ENCODE measurements at regions not wholly inside any gene's neighbourhood (a gene's known extent, or its start where the extent isn't known, plus 50 kb on each side); places are given as distances from the start of the nearest gene placed in this dataset.

GRCh38 chr12:38154096-38155019 is 162.2 kb upstream of the ALG10B start:
- in situ Hi-C loops (cut with HindIII; ENCODE audit: low sequenced_read_pairs): no loop called here
- no peak for DNase-seq (ENCODE audit: low read depth)

GRCh38 chr12:38155020-38155395 is 161.6 kb upstream of the ALG10B start:
- in situ Hi-C loops (cut with HindIII; ENCODE audit: low sequenced_read_pairs): no loop called here

More at GRCh38 chr12:38154096-38155019, 162.2 kb upstream of the ALG10B start:
- TF ChIP-seq CTCF (IDR thresholded peaks at IDR 0.05; ENCODE audit: low read depth, low read length, missing control alignments): no peak
- no peak overlapping the region for H3K4me3 ChIP-seq (ENCODE audit: low read depth, low read length)

GRCh38 chr12:38155526-38156496 is 160.8 kb upstream of the ALG10B start:
- in situ Hi-C loops (cut with HindIII; ENCODE audit: low sequenced_read_pairs): no loop called here
- DNase-seq (ENCODE audit: low read depth): no peak
- H3K4me3 ChIP-seq (ENCODE audit: low read depth, low read length): no peak overlapping the region
- TF ChIP-seq CTCF (IDR thresholded peaks at IDR 0.05; ENCODE audit: low read depth, low read length, missing control alignments): no peak

More at GRCh38 chr12:38155020-38155395, 161.6 kb upstream of the ALG10B start:
- no peak for TF ChIP-seq CTCF (IDR thresholded peaks at IDR 0.05; ENCODE audit: low read depth, low read length, missing control alignments)
- DNase-seq (ENCODE audit: low read depth): no peak
- H3K4me3 ChIP-seq (ENCODE audit: low read depth, low read length): no peak overlapping the region

- TF ChIP-seq CTCF (IDR thresholded peaks at IDR 0.05; ENCODE audit: low read depth, low read length, missing control alignments): no peak
- DNase-seq (ENCODE audit: low read depth): no peak
- in situ Hi-C loops (cut with HindIII; ENCODE audit: low sequenced_read_pairs): no loop called here
- H3K4me3 ChIP-seq (ENCODE audit: low read depth, low read length): no peak overlapping the region
Measured at GRCh38 chr12:38156497-38157245, 159.9 kb upstream of the ALG10B start.

GRCh38 chr12:38157274-38157932 is 159.2 kb upstream of the ALG10B start:
- H3K4me3 ChIP-seq (ENCODE audit: low read depth, low read length): no peak overlapping the region
- no peak for DNase-seq (ENCODE audit: low read depth)
- TF ChIP-seq CTCF (IDR thresholded peaks at IDR 0.05; ENCODE audit: low read depth, low read length, missing control alignments): no peak
- in situ Hi-C loops (cut with HindIII; ENCODE audit: low sequenced_read_pairs): no loop called here

Measured in astrocyte of the cerebellum (primary cell).